ENCODE measurements at regions not wholly inside any gene's neighbourhood (a gene's known extent, or its start where the extent isn't known, plus 50 kb on each side); places are given as distances from the start of the nearest gene placed in this dataset.
"Not testable (repeated sequence)": the region's sequence is repeated elsewhere in the genome, so short reads cannot be mapped to it uniquely, and the experiment has no call there.

GRCh38 chr13:88026241-88026640 is 355.1 kb downstream of the SLITRK5 start:
- no peaks in the 10 kb centered on the region for H3K4me1 ChIP-seq (ENCODE audit: low read depth)
- H3K9me3 ChIP-seq, result no peaks in the 10 kb centered on the region
- TF ChIP-seq, protein P1, sequence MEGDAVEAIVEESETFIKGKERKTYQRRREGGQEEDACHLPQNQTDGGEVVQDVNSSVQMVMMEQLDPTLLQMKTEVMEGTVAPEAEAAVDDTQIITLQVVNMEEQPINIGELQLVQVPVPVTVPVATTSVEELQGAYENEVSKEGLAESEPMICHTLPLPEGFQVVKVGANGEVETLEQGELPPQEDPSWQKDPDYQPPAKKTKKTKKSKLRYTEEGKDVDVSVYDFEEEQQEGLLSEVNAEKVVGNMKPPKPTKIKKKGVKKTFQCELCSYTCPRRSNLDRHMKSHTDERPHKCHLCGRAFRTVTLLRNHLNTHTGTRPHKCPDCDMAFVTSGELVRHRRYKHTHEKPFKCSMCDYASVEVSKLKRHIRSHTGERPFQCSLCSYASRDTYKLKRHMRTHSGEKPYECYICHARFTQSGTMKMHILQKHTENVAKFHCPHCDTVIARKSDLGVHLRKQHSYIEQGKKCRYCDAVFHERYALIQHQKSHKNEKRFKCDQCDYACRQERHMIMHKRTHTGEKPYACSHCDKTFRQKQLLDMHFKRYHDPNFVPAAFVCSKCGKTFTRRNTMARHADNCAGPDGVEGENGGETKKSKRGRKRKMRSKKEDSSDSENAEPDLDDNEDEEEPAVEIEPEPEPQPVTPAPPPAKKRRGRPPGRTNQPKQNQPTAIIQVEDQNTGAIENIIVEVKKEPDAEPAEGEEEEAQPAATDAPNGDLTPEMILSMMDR (IDR thresholded peaks at IDR 0.05), result no peak
- H3K36me3 ChIP-seq (ENCODE audit: low read depth), result no peaks in the 10 kb centered on the region
- ATAC-seq (no peak), DNase-seq (no peak)
- intact Hi-C loops (cut with DNase I, micrococcal nuclease), result no loop called here
- no peak overlapping the region for H3K4me3 ChIP-seq

GRCh38 chr13:88031980-88032559 is 360.9 kb downstream of the SLITRK5 start:
- TF ChIP-seq, protein P1 (IDR thresholded peaks at IDR 0.05), result no peak
- DNase-seq, result no peak
- Histone ChIP-seq H3K4me1 (ENCODE audit: low read depth) (no peaks in the 10 kb centered on the region), H3K36me3 (ENCODE audit: low read depth) (no peaks in the 10 kb centered on the region), H3K9me3 (no peaks in the 10 kb centered on the region), H3K4me3 (no peak overlapping the region)
- ATAC-seq, result no peak
- intact Hi-C loops (cut with DNase I, micrococcal nuclease), result no loop called here

DNA sequence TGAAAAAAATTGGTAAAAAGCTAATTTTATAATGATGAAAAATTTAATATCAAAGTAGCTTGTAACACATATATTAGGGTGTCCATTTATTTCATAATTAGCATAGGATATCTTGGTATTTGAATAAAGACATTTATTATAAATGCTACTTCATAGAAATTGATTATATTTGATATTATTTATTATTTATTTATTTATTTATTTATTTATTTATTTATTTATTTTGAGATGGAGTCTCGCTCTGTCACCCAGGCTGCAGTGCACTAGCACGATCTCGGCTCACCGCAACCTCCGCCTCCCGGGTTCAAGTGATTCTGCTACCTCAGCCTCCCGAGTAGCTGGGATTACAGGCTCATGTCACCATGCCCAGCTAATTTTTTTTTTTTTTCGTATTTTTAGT is 365.0 kb downstream of the SLITRK5 start:
- ATAC-seq; H3K9me3 ChIP-seq; DNase-seq; H3K4me3 ChIP-seq; H3K36me3 ChIP-seq (ENCODE audit: low read depth); H3K4me1 ChIP-seq (ENCODE audit: low read depth); intact Hi-C loops (cut with DNase I, micrococcal nuclease): not testable (repeated sequence)

GRCh38 chr13:88042489-88042888 is 371.3 kb downstream of the SLITRK5 start:
- H3K9me3 ChIP-seq, result no peaks in the 10 kb centered on the region
- ATAC-seq, result no peak
- H3K4me3 ChIP-seq, result no peak overlapping the region
- DNase-seq, result no peak
- H3K4me1 ChIP-seq (ENCODE audit: low read depth), result no peaks in the 10 kb centered on the region
- intact Hi-C loops (cut with DNase I, micrococcal nuclease), result no loop called here
- H3K36me3 ChIP-seq (ENCODE audit: low read depth), result no peaks in the 10 kb centered on the region
- TF ChIP-seq, protein P1 (IDR thresholded peaks at IDR 0.05), result no peak

DNA sequence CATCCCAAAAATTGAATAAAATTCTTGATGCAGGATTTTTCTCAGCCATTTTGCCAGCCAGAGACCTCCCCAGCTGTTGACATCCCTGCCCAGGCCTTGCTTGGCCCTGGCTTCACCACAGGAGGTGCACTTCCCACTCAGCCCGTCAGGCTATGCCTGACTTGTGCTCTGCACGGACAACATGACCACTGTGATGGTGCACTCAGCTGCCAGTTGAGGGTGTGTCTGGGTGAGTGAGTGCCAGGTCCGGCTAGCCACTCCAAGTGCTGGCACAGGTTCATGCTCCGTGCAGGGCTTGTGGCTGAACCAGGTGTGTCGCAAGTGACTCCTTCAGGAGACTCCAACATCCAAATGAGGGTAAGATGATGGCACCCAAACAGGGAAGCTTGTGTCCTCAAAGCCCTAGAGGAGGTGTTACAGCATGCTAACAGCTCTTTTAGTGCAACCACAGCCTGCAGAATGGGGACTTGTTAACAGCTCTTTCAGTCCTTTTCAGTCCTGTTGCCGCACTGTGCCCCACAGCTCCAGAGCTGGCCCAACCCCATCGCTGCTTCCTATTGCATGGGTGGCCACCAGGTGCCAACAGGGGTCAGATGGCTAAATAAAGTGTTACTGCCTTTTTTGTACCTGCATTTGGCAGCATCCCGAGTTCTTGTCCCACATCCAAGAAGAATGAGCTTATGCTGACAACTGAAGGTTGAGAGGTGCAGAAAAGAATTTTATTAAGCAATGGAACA is 380.7 kb downstream of the SLITRK5 start:
- no peak for ATAC-seq
- DNase-seq, result peak in 1 of 3 donors; percentile 34
- Histone ChIP-seq H3K9me3 (no peaks in the 10 kb centered on the region), H3K4me3 (no peak overlapping the region), H3K4me1 (ENCODE audit: low read depth) (no peaks in the 10 kb centered on the region), H3K36me3 (ENCODE audit: low read depth) (no peaks in the 10 kb centered on the region)
- TF ChIP-seq, protein P1 (IDR thresholded peaks at IDR 0.05), result no peak
- intact Hi-C loops (cut with DNase I, micrococcal nuclease), result no loop called here

- ATAC-seq, result no peak
- Histone ChIP-seq H3K9me3 (peaks cover 4% of the 10 kb centered on the region), H3K4me1 (ENCODE audit: low read depth) (no peaks in the 10 kb centered on the region), H3K36me3 (ENCODE audit: low read depth) (no peaks in the 10 kb centered on the region), H3K4me3 (no peak overlapping the region)
- TF ChIP-seq, protein P1 (IDR thresholded peaks at IDR 0.05), result no peak
- no peak for DNase-seq
- intact Hi-C loops (cut with DNase I, micrococcal nuclease), result no loop called here
These were observed 392.6 kb downstream of the SLITRK5 start for GRCh38 chr13:88063741-88064140.
